Inflammatory macrophage treated with lipopolysaccharide for 1 hour (primary cell): ENCODE measurements at regions not wholly inside any gene's neighbourhood (a gene's known extent, or its start where the extent isn't known, plus 50 kb on each side); places are given as distances from the start of the nearest gene placed in this dataset.
A peak's percentile ranks its signal among the peaks of the same experiment; 100 is the strongest.
"Not testable (repeated sequence)": the region's sequence is repeated elsewhere in the genome, so short reads cannot be mapped to it uniquely, and the experiment has no call there.

ENCODE experiments used
- DNase-seq, 2 donors: peaks; one replicate each; pipeline ENCODE4 v3.0.0-alpha.2; 2020 to 2022

GRCh38 chr1:193406901-193407300, 220.5 kb upstream of the B3GALT2 start:
- DNase-seq, result peak; percentile 21 to 56

GRCh38 chr1:193404236-193404635, 217.8 kb upstream of the B3GALT2 start:
- no peak for DNase-seq

GRCh38 chr1:193402977-193403376, 216.6 kb upstream of the B3GALT2 start:
- DNase-seq, result no peak

- no peak for DNase-seq
These were observed 215.6 kb upstream of the B3GALT2 start for GRCh38 chr1:193402037-193402436.

- no peak for DNase-seq
These were observed 207.9 kb upstream of the B3GALT2 start for GRCh38 chr1:193394336-193394735.

GRCh38 chr1:193392686-193393085, 206.3 kb upstream of the B3GALT2 start:
- no peak for DNase-seq

GRCh38 chr1:193388683-193389082, 202.3 kb upstream of the B3GALT2 start:
- no peak for DNase-seq

- no peak for DNase-seq
These were observed 201.8 kb upstream of the B3GALT2 start for GRCh38 chr1:193388165-193388564.

- no peak for DNase-seq
These were observed 201.0 kb upstream of the B3GALT2 start for GRCh38 chr1:193387406-193387805.

GRCh38 chr1:193378451-193378850, 192.0 kb upstream of the B3GALT2 start:
- not testable (repeated sequence) for DNase-seq

- DNase-seq, result no peak
These were observed 191.1 kb upstream of the B3GALT2 start for GRCh38 chr1:193377472-193377871.

- DNase-seq, result no peak
These were observed 186.1 kb upstream of the B3GALT2 start for GRCh38 chr1:193372553-193372952.

GRCh38 chr1:193368302-193368701, 181.9 kb upstream of the B3GALT2 start:
- peak; percentile 12 to 19 for DNase-seq

GRCh38 chr1:193367863-193368262, 181.4 kb upstream of the B3GALT2 start:
- DNase-seq, result no peak

- DNase-seq, result no peak
These were observed 180.5 kb upstream of the B3GALT2 start for GRCh38 chr1:193366764-193367507.

- DNase-seq, result no peak
These were observed 179.6 kb upstream of the B3GALT2 start for GRCh38 chr1:193365966-193366365.

GRCh38 chr1:193359631-193360030, 173.2 kb upstream of the B3GALT2 start:
- no peak for DNase-seq

- DNase-seq, result no peak
These were observed 172.0 kb upstream of the B3GALT2 start for GRCh38 chr1:193358419-193358818.

GRCh38 chr1:193356249-193356648, 169.8 kb upstream of the B3GALT2 start:
- DNase-seq, result no peak

- DNase-seq, result no peak
These were observed 169.2 kb upstream of the B3GALT2 start for GRCh38 chr1:193355626-193356025.

- peak in 1 of 2 donors; percentile 1 for DNase-seq
These were observed 168.8 kb upstream of the B3GALT2 start for GRCh38 chr1:193355178-193355577.

GRCh38 chr1:193348769-193349535, 162.5 kb upstream of the B3GALT2 start:
- no peak for DNase-seq

- DNase-seq, result no peak
These were observed 161.8 kb upstream of the B3GALT2 start for GRCh38 chr1:193348091-193348768.

GRCh38 chr1:193346085-193346484, 159.7 kb upstream of the B3GALT2 start:
- no peak for DNase-seq
